ENCODE measurements at regions not wholly inside any gene's neighbourhood (a gene's known extent, or its start where the extent isn't known, plus 50 kb on each side); places are given as distances from the start of the nearest gene placed in this dataset.

- Histone ChIP-seq H3K9me2 (ENCODE audit: insufficient read depth) (no peaks in the 10 kb centered on the region), H3K4me3 (replicated peaks in 1 of 2; ENCODE audit: low read depth in 1 of 2, low read length in 2 of 2) (no peak overlapping the region), H3K27ac (ENCODE audit: low read depth, low read length) (no peak overlapping the region), H3K9me3 (ENCODE audit: control insufficient read depth in 1 of 2, insufficient read depth in 1 of 2, low read depth in 1 of 2, low read length in 2 of 2) (no peaks in the 10 kb centered on the region), H3K9ac (ENCODE audit: low read length) (no peak overlapping the region), H3K4me1 (ENCODE audit: control insufficient read depth in 1 of 2, insufficient read depth in 2 of 2, low read length in 2 of 2) (peaks cover 0 to 9% of the 10 kb centered on the region in 2 experiments; a peak in 2 of 4 replicates), H3K79me2 (ENCODE audit: insufficient read depth, low read length) (no peaks in the 10 kb centered on the region), H3K27me3 (ENCODE audit: insufficient read depth, low read length) (peaks cover 18% of the 10 kb centered on the region), H3K36me3 (ENCODE audit: control insufficient read depth in 1 of 2, insufficient read depth in 2 of 2, low read length in 2 of 2) (no peaks in the 10 kb centered on the region), H2AFZ (ENCODE audit: low read depth, low read length, poor library complexity, severe bottlenecking) (no peak overlapping the region), H3K4me2 (ENCODE audit: low read length) (no peak overlapping the region), H4K20me1 (ENCODE audit: insufficient read depth) (no peaks in the 10 kb centered on the region)
- intact Hi-C loops (cut with micrococcal nuclease), result no loop called here
- BruUV-seq (replicated peaks), result no TSS peak
- TF ChIP-seq ZBTB33 (IDR thresholded peaks at IDR 0.05; ENCODE audit: extremely low read depth, insufficient replicate concordance, low read length), result no peak
- TF ChIP-seq EGR1 (IDR thresholded peaks at IDR 0.05; ENCODE audit: low read depth), result no peak
- TF ChIP-seq CEBPB (IDR thresholded peaks at IDR 0.05; ENCODE audit: low read depth), result no peak
- TF ChIP-seq ZFX (IDR thresholded peaks at IDR 0.05), result no peak
- TF ChIP-seq SRF (IDR thresholded peaks at IDR 0.05; ENCODE audit: low read depth), result no peak
- TF ChIP-seq ZNF274 (IDR thresholded peaks at IDR 0.05; ENCODE audit: low read depth, low read length), result no peak
- TF ChIP-seq, protein P1, sequence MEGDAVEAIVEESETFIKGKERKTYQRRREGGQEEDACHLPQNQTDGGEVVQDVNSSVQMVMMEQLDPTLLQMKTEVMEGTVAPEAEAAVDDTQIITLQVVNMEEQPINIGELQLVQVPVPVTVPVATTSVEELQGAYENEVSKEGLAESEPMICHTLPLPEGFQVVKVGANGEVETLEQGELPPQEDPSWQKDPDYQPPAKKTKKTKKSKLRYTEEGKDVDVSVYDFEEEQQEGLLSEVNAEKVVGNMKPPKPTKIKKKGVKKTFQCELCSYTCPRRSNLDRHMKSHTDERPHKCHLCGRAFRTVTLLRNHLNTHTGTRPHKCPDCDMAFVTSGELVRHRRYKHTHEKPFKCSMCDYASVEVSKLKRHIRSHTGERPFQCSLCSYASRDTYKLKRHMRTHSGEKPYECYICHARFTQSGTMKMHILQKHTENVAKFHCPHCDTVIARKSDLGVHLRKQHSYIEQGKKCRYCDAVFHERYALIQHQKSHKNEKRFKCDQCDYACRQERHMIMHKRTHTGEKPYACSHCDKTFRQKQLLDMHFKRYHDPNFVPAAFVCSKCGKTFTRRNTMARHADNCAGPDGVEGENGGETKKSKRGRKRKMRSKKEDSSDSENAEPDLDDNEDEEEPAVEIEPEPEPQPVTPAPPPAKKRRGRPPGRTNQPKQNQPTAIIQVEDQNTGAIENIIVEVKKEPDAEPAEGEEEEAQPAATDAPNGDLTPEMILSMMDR (IDR thresholded peaks at IDR 0.05 in 2 of 3, conservative IDR thresholded peaks at IDR 0.05 in 1 of 3; ENCODE audit: borderline replicate concordance in 1 of 3, insufficient read depth in 1 of 3, low read depth in 2 of 3, low read length in 2 of 3), result no peak
- no peak for TF ChIP-seq FOSL1 (IDR thresholded peaks at IDR 0.05; ENCODE audit: low read depth)
- no peak for TF ChIP-seq YY1 (IDR thresholded peaks at IDR 0.05; ENCODE audit: extremely low read depth, insufficient replicate concordance, low read depth, low read length)
- no peak for TF ChIP-seq TCF7L2 (IDR thresholded peaks at IDR 0.05; ENCODE audit: borderline replicate concordance, extremely low read depth, insufficient read depth, insufficient read length)
- no peak for TF ChIP-seq RAD21 (IDR thresholded peaks at IDR 0.05; ENCODE audit: low read depth)
- TF ChIP-seq SIN3A (IDR thresholded peaks at IDR 0.05; ENCODE audit: low read depth), result no peak
- TF ChIP-seq JUND (IDR thresholded peaks at IDR 0.05), result no peak
- no peak for TF ChIP-seq CBX3 (IDR thresholded peaks at IDR 0.05; ENCODE audit: low read depth)
- TF ChIP-seq REST (IDR thresholded peaks at IDR 0.05; ENCODE audit: low read depth), result no peak
- TF ChIP-seq SP1 (IDR thresholded peaks at IDR 0.05; ENCODE audit: low read depth), result no peak
- no peak for TF ChIP-seq EZH2phosphoT487 (IDR thresholded peaks at IDR 0.05; ENCODE audit: borderline replicate concordance)
- TF ChIP-seq POLR2A (IDR thresholded peaks at IDR 0.05; ENCODE audit: borderline replicate concordance, extremely low read depth, insufficient read depth, insufficient read length), result no peak
- no peak for TF ChIP-seq POLR2AphosphoS5 (IDR thresholded peaks at IDR 0.05; ENCODE audit: low read depth, low read length)
- no peak for TF ChIP-seq MAX (IDR thresholded peaks at IDR 0.05)
- CTCF ChIA-PET, result interaction anchor here (0.6 to 3.9 kb wide), 4 partner anchors 15 to 261 kb away, joined by 3 to 73 read pairs (median 14); no protein-coding TSS in a partner anchor
- POLR2A ChIA-PET, result interaction anchor here (1.7 kb wide), 1 partner anchor 23 kb away, joined by 5 read pairs; no protein-coding TSS in a partner anchor
- ATAC-seq, result no peak
- no peak for DNase-seq (ENCODE audit: low read depth, low spot score)
- RAD21 ChIA-PET (ENCODE audit: low non-redundant PET in 1 of 2, low total read pairs in 2 of 2, uncharacterized antibody in 2 of 2, unreplicated experiment in 2 of 2), result no interaction called here
Measured at GRCh38 chr2:121098556-121098955, 186.4 kb downstream of the TFCP2L1 start.
